Endodermal cell (in vitro differentiated cells): ENCODE measurements at regions not wholly inside any gene's neighbourhood (a gene's known extent, or its start where the extent isn't known, plus 50 kb on each side); places are given as distances from the start of the nearest gene placed in this dataset.
A peak's percentile ranks its signal among the peaks of the same experiment; 100 is the strongest.

Experiments
- DNase-seq: peaks from one replicate; pipeline ENCODE4 v3.0.0-alpha.2; 2017
- H3K27ac ChIP-seq: 2 replicates; pipeline ENCODE4 v1.5.1; 2013; ENCODE audit warnings: mild to moderate bottlenecking, low read depth, low read length, moderate library complexity
- H3K27me3 ChIP-seq: 2 replicates; pipeline ENCODE4 v1.6.1; 2013; ENCODE audit warnings: mild to moderate bottlenecking, low read length, moderate library complexity; ENCODE audit not compliant: insufficient read depth, control insufficient read depth, poor library complexity, severe bottlenecking
- H3K36me3 ChIP-seq: 2 replicates; pipeline ENCODE4 v1.7.0; 2013; ENCODE audit warnings: mild to moderate bottlenecking, low read length, moderate library complexity; ENCODE audit not compliant: control insufficient read depth, insufficient read depth
- H3K4me1 ChIP-seq: one replicate; pipeline ENCODE4 v1.7.0; 2013; ENCODE audit warnings: low read length; ENCODE audit not compliant: control insufficient read depth, insufficient read depth
- H3K4me3 ChIP-seq: 2 replicates; pipeline ENCODE4 v1.5.1; 2013; ENCODE audit warnings: mild to moderate bottlenecking, low read length, moderate library complexity
- H3K9ac ChIP-seq: 2 replicates; pipeline ENCODE4 v1.6.1; 2013; ENCODE audit warnings: mild to moderate bottlenecking, low read length, moderate library complexity; ENCODE audit not compliant: poor library complexity, severe bottlenecking; ENCODE audit errors: extremely low read depth
- H3K9me3 ChIP-seq: 2 replicates; pipeline ENCODE4 v1.6.1; 2013; ENCODE audit warnings: mild to moderate bottlenecking, low read length, moderate library complexity; ENCODE audit not compliant: control insufficient read depth
- H3K27ac Mint-ChIP-seq: 2 replicates; pipeline ENCODE4 v1.8.0; 2020; ENCODE audit warnings: mixed read lengths
- H3K27me3 Mint-ChIP-seq: 2 replicates; pipeline ENCODE4 v1.8.0; 2021; ENCODE audit warnings: mild to moderate bottlenecking, mixed read lengths; ENCODE audit not compliant: insufficient read depth
- H3K36me3 Mint-ChIP-seq: 2 replicates; pipeline ENCODE4 v1.8.0; 2020; ENCODE audit warnings: low read depth, mixed read lengths
- H3K4me1 Mint-ChIP-seq: 2 replicates; pipeline ENCODE4 v1.8.0; 2020; ENCODE audit warnings: mixed read lengths
- H3K4me3 Mint-ChIP-seq: 2 replicates; pipeline ENCODE4 v1.8.0; 2020; ENCODE audit warnings: mild to moderate bottlenecking, moderate library complexity, mixed read lengths
- H3K9me3 Mint-ChIP-seq: 2 replicates; pipeline ENCODE4 v1.8.0; 2020; ENCODE audit warnings: mild to moderate bottlenecking, mixed read lengths
- CTCF ChIP-seq: fragments of 200-600 bp; sonication (generic); conservative IDR thresholded peaks from 2 replicates; pipeline ENCODE4 v1.5.0; 2021; ENCODE audit warnings: antibody characterized with exemption, mild to moderate bottlenecking
- WGBS, 2 experiments: methylation state at CpG; one replicate each; pipeline versions ENCODE4 v1.1.5 to v1.1.7; 2013; ENCODE audit warnings: missing lambda C conversion rate in 2 of 2, mixed read lengths in 1 of 2; ENCODE audit not compliant: insufficient coverage in 1 of 2, insufficient read length in 1 of 2; 5-methylcytosine and 5-hydroxymethylcytosine counted together

- no peak for TF ChIP-seq CTCF
- WGBS, 2 experiments: 83 to 96% methylated on average over 3 of the region's 3 CpGs
- Histone ChIP-seq H3K4me1 (no peaks in the 10 kb centered on the region), H3K27ac (no peak overlapping the region), H3K36me3 (no peaks in the 10 kb centered on the region), H3K4me3 (no peak overlapping the region), H3K27me3 (no peaks in the 10 kb centered on the region), H3K9me3 (no peaks in the 10 kb centered on the region), H3K9ac (no peak overlapping the region)
- Mint-ChIP-seq H3K9me3 (no peaks in the 10 kb centered on the region), H3K4me3 (no peak overlapping the region), H3K27me3 (no peaks in the 10 kb centered on the region), H3K4me1 (no peaks in the 10 kb centered on the region), H3K36me3 (no peaks in the 10 kb centered on the region), H3K27ac (no peak overlapping the region)
- DNase-seq: no peak
These were observed 415.1 kb upstream of the MAD2L1 start for GRCh38 chr4:120481756-120482155.

DNA sequence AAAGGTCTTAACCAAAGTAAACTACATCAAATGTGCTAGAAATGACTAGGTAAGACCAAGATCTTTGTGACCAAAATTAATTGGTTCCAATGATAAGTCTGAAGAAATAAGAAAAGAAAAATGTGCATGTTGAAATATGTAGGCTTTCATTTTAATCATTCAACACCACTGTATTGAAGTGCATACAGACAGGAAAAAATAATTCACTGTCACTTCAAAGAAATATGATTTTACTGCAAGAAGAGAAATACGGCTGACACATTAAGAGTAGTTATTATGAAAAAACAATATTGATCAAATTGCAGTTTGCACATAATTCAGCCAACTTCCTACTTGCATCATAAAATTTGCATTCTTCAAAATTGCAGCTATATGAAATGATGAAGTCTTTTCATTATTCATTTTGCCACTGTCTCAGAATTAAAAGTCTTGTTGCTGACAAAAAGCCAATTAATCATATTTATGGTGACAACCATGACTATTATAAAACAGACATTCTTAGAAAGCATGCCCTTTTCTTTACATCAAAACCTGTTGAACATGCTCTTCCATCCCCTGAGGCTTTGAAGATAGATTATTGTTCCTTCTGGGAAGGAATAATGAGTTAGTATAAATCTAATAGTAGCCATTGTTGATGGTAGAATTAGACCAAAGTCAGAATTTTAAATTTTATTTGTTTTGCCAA, 405.9 kb upstream of the MAD2L1 start:
- no peaks in the 10 kb centered on the region for H3K27me3 Mint-ChIP-seq
- H3K27me3 ChIP-seq: no peaks in the 10 kb centered on the region
- H3K9me3 ChIP-seq: no peaks in the 10 kb centered on the region
- no peak overlapping the region for H3K4me3 ChIP-seq
- H3K4me1 Mint-ChIP-seq: no peaks in the 10 kb centered on the region
- no peaks in the 10 kb centered on the region for H3K36me3 ChIP-seq
- no peak overlapping the region for H3K27ac Mint-ChIP-seq
- no peak overlapping the region for H3K9ac ChIP-seq
- H3K4me1 ChIP-seq: no peaks in the 10 kb centered on the region
- no peaks in the 10 kb centered on the region for H3K36me3 Mint-ChIP-seq
- no peaks in the 10 kb centered on the region for H3K9me3 Mint-ChIP-seq
- no peak overlapping the region for H3K27ac ChIP-seq
- 60% methylated on average over 1 of the region's 1 CpG; no CpG with 5 or more reads in 1 of the 2 experiments for WGBS, 2 experiments
- TF ChIP-seq CTCF: no peak
- H3K4me3 Mint-ChIP-seq: no peak overlapping the region
- DNase-seq: no peak

- TF ChIP-seq CTCF: no peak
- H3K4me3 Mint-ChIP-seq: no peak overlapping the region
These were observed 399.8 kb upstream of the MAD2L1 start for GRCh38 chr4:120466429-120466828.

More at GRCh38 chr4:120466429-120466828, 399.8 kb upstream of the MAD2L1 start:
- 30 to 47% methylated on average over 2 to 3 of the region's 3 CpGs for WGBS, 2 experiments
- peaks cover 5% of the 10 kb centered on the region for H3K9me3 Mint-ChIP-seq
- Histone ChIP-seq H3K27me3 (no peaks in the 10 kb centered on the region), H3K4me3 (no peak overlapping the region), H3K9me3 (no peaks in the 10 kb centered on the region), H3K9ac (no peak overlapping the region), H3K27ac (no peak overlapping the region), H3K4me1 (no peaks in the 10 kb centered on the region), H3K36me3 (no peaks in the 10 kb centered on the region)
- H3K27ac Mint-ChIP-seq: no peak overlapping the region
- H3K27me3 Mint-ChIP-seq: no peaks in the 10 kb centered on the region
- DNase-seq: peak; percentile 79
- no peaks in the 10 kb centered on the region for H3K36me3 Mint-ChIP-seq
- H3K4me1 Mint-ChIP-seq: peaks cover 4% of the 10 kb centered on the region
